Activated T-helper 17 cell treated with anti-CD3 and anti-CD28 coated beads, Interleukin-2, amount 50 U/mL, for 72 hours (primary cell): ENCODE measurements at regions not wholly inside any gene's neighbourhood (a gene's known extent, or its start where the extent isn't known, plus 50 kb on each side); places are given as distances from the start of the nearest gene placed in this dataset.
A peak's percentile ranks its signal among the peaks of the same experiment; 100 is the strongest.

Source experiments
- ATAC-seq: fragments of 150-1000 bp; cut with Tn5 transposase; replicated peaks from 2 replicates; pipeline ENCODE4 v1.10.0; 2021; ENCODE audit warnings: mild to moderate bottlenecking, moderate library complexity
- H3K27ac Mint-ChIP-seq: one replicate; pipeline ENCODE4 v1.8.0; 2022; ENCODE audit warnings: mixed read lengths
- H3K27me3 Mint-ChIP-seq: one replicate; pipeline ENCODE4 v1.8.0; 2022; ENCODE audit warnings: mixed read lengths
- H3K36me3 Mint-ChIP-seq: one replicate; pipeline ENCODE4 v1.8.0; 2022; ENCODE audit warnings: low read depth, mild to moderate bottlenecking, mixed read lengths
- H3K4me1 Mint-ChIP-seq: one replicate; pipeline ENCODE4 v1.8.0; 2022; ENCODE audit warnings: mixed read lengths
- H3K4me3 Mint-ChIP-seq: one replicate; pipeline ENCODE4 v1.8.0; 2022; ENCODE audit warnings: mild to moderate bottlenecking, mixed read lengths
- H3K9me3 Mint-ChIP-seq: one replicate; pipeline ENCODE4 v1.8.0; 2022; ENCODE audit warnings: mixed read lengths

GRCh38 chr9:7906783-7907550 lies 107.4 kb upstream of the DMAC1 start:
- ATAC-seq: peak; percentile 59
- no peaks in the 10 kb centered on the region for H3K9me3 Mint-ChIP-seq
- H3K4me3 Mint-ChIP-seq: no peak overlapping the region
- no peaks in the 10 kb centered on the region for H3K36me3 Mint-ChIP-seq
- H3K27me3 Mint-ChIP-seq: no peaks in the 10 kb centered on the region
- H3K27ac Mint-ChIP-seq: no peak overlapping the region
- H3K4me1 Mint-ChIP-seq: peaks cover 6% of the 10 kb centered on the region

- Mint-ChIP-seq H3K27ac (no peak overlapping the region), H3K27me3 (no peaks in the 10 kb centered on the region), H3K4me3 (no peak overlapping the region), H3K4me1 (no peaks in the 10 kb centered on the region), H3K9me3 (no peaks in the 10 kb centered on the region), H3K36me3 (no peaks in the 10 kb centered on the region)
- no peak for ATAC-seq
Measured at GRCh38 chr9:7901621-7902020, 102.0 kb upstream of the DMAC1 start.

- no peak for ATAC-seq
- H3K4me1 Mint-ChIP-seq: no peaks in the 10 kb centered on the region
- no peak overlapping the region for H3K27ac Mint-ChIP-seq
- no peaks in the 10 kb centered on the region for H3K27me3 Mint-ChIP-seq
- H3K4me3 Mint-ChIP-seq: no peak overlapping the region
- no peaks in the 10 kb centered on the region for H3K9me3 Mint-ChIP-seq
- no peaks in the 10 kb centered on the region for H3K36me3 Mint-ChIP-seq
Measured at GRCh38 chr9:7900541-7900940, 101.0 kb upstream of the DMAC1 start.

GRCh38 chr9:7899753-7900152 lies 100.2 kb upstream of the DMAC1 start:
- H3K4me3 Mint-ChIP-seq: no peak overlapping the region
- H3K36me3 Mint-ChIP-seq: no peaks in the 10 kb centered on the region
- H3K27me3 Mint-ChIP-seq: no peaks in the 10 kb centered on the region
- no peak for ATAC-seq
- H3K27ac Mint-ChIP-seq: no peak overlapping the region
- H3K9me3 Mint-ChIP-seq: no peaks in the 10 kb centered on the region
- H3K4me1 Mint-ChIP-seq: no peaks in the 10 kb centered on the region

- Mint-ChIP-seq H3K4me1 (no peaks in the 10 kb centered on the region), H3K36me3 (no peaks in the 10 kb centered on the region), H3K27ac (no peak overlapping the region), H3K27me3 (no peaks in the 10 kb centered on the region), H3K4me3 (no peak overlapping the region), H3K9me3 (peaks cover 7% of the 10 kb centered on the region)
- ATAC-seq: no peak
Measured at GRCh38 chr9:7894231-7894630, 94.7 kb upstream of the DMAC1 start.

GRCh38 chr9:7892975-7893374 lies 93.4 kb upstream of the DMAC1 start:
- Mint-ChIP-seq H3K4me1 (no peaks in the 10 kb centered on the region), H3K27me3 (no peaks in the 10 kb centered on the region), H3K36me3 (no peaks in the 10 kb centered on the region), H3K4me3 (no peak overlapping the region), H3K27ac (no peak overlapping the region), H3K9me3 (peaks cover 7% of the 10 kb centered on the region)
- ATAC-seq: no peak

GRCh38 chr9:7879551-7880245 lies 80.1 kb upstream of the DMAC1 start:
- Mint-ChIP-seq H3K27ac (no peak overlapping the region), H3K36me3 (no peaks in the 10 kb centered on the region), H3K27me3 (peaks cover 9% of the 10 kb centered on the region), H3K4me1 (peaks cover 5% of the 10 kb centered on the region), H3K4me3 (peak overlapping the region; percentile 9), H3K9me3 (peaks cover 16% of the 10 kb centered on the region)
- peak; percentile 98 for ATAC-seq

- Mint-ChIP-seq H3K4me1 (no peaks in the 10 kb centered on the region), H3K27ac (no peak overlapping the region), H3K9me3 (peaks cover 8% of the 10 kb centered on the region), H3K27me3 (peaks cover 4% of the 10 kb centered on the region), H3K4me3 (no peak overlapping the region), H3K36me3 (no peaks in the 10 kb centered on the region)
- no peak for ATAC-seq
Measured at GRCh38 chr9:7871977-7872730, 72.6 kb upstream of the DMAC1 start.

GRCh38 chr9:7869340-7869739 lies 69.8 kb upstream of the DMAC1 start:
- peaks cover 3% of the 10 kb centered on the region for H3K9me3 Mint-ChIP-seq
- no peaks in the 10 kb centered on the region for H3K36me3 Mint-ChIP-seq
- no peak overlapping the region for H3K27ac Mint-ChIP-seq
- no peak overlapping the region for H3K4me3 Mint-ChIP-seq
- no peaks in the 10 kb centered on the region for H3K27me3 Mint-ChIP-seq
- no peak for ATAC-seq
- no peaks in the 10 kb centered on the region for H3K4me1 Mint-ChIP-seq

GRCh38 chr9:7862170-7862569 lies 62.6 kb upstream of the DMAC1 start:
- no peaks in the 10 kb centered on the region for H3K36me3 Mint-ChIP-seq
- H3K4me3 Mint-ChIP-seq: no peak overlapping the region
- peaks cover 6% of the 10 kb centered on the region for H3K9me3 Mint-ChIP-seq
- H3K27me3 Mint-ChIP-seq: no peaks in the 10 kb centered on the region
- no peaks in the 10 kb centered on the region for H3K4me1 Mint-ChIP-seq
- no peak overlapping the region for H3K27ac Mint-ChIP-seq
- ATAC-seq: no peak

GRCh38 chr9:7861086-7861485 lies 61.5 kb upstream of the DMAC1 start:
- ATAC-seq: no peak
- no peak overlapping the region for H3K27ac Mint-ChIP-seq
- H3K36me3 Mint-ChIP-seq: no peaks in the 10 kb centered on the region
- H3K4me1 Mint-ChIP-seq: no peaks in the 10 kb centered on the region
- H3K27me3 Mint-ChIP-seq: no peaks in the 10 kb centered on the region
- H3K4me3 Mint-ChIP-seq: no peak overlapping the region
- peaks cover 6% of the 10 kb centered on the region for H3K9me3 Mint-ChIP-seq

- Mint-ChIP-seq H3K27me3 (no peaks in the 10 kb centered on the region), H3K9me3 (peaks cover 6% of the 10 kb centered on the region), H3K4me3 (no peak overlapping the region), H3K27ac (no peak overlapping the region), H3K36me3 (no peaks in the 10 kb centered on the region), H3K4me1 (no peaks in the 10 kb centered on the region)
- no peak for ATAC-seq
Measured at GRCh38 chr9:7860335-7860709, 60.7 kb upstream of the DMAC1 start.

- Mint-ChIP-seq H3K27ac (no peak overlapping the region), H3K36me3 (no peaks in the 10 kb centered on the region), H3K4me1 (no peaks in the 10 kb centered on the region), H3K4me3 (no peak overlapping the region), H3K9me3 (peaks cover 3% of the 10 kb centered on the region), H3K27me3 (no peaks in the 10 kb centered on the region)
- no peak for ATAC-seq
Measured at GRCh38 chr9:7859701-7860334, 60.2 kb upstream of the DMAC1 start.

GRCh38 chr9:7858166-7858565 lies 58.6 kb upstream of the DMAC1 start:
- H3K4me1 Mint-ChIP-seq: no peaks in the 10 kb centered on the region
- H3K27me3 Mint-ChIP-seq: no peaks in the 10 kb centered on the region
- H3K27ac Mint-ChIP-seq: no peak overlapping the region
- no peaks in the 10 kb centered on the region for H3K36me3 Mint-ChIP-seq
- H3K4me3 Mint-ChIP-seq: no peak overlapping the region
- peaks cover 3% of the 10 kb centered on the region for H3K9me3 Mint-ChIP-seq
- ATAC-seq: no peak
